Panc1 (cell line): ENCODE measurements at regions not wholly inside any gene's neighbourhood (a gene's known extent, or its start where the extent isn't known, plus 50 kb on each side); places are given as distances from the start of the nearest gene placed in this dataset.

Experiments
- ATAC-seq: fragments of 200-7000 bp; cut with Tn5 transposase; 2 replicates; pipeline ENCODE4 v1.9.1; 2020; ENCODE audit warnings: mild to moderate bottlenecking, moderate library complexity
- BruUV-seq: library from RNA; stranded (reverse); fragments of 400-500 nt; replicated peaks from 2 replicates; lab custom pipeline; 2021; lab: Mats Ljungman, UMichigan
- CTCF ChIA-PET: fragments of 300-600 bp; sonication (Branson Sonifier 250); formaldehyde crosslinking; loops from one replicate; lab custom pipeline; 2022; ENCODE audit warnings: antibody characterized with exemption; lab: Charles Lee
- POLR2A ChIA-PET: fragments of 300-600 bp; sonication (Branson Sonifier 250); formaldehyde crosslinking; loops from one replicate; lab custom pipeline; 2022; ENCODE audit warnings: antibody characterized with exemption; lab: Charles Lee
- DNase-seq: peaks from one replicate; pipeline ENCODE4 v3.0.0-alpha.2; 2010; ENCODE audit warnings: low read depth, low spot score
- H3K27ac ChIP-seq: 2 replicates; pipeline ENCODE4 v1.5.1; 2011; ENCODE audit warnings: mild to moderate bottlenecking, low read length, inconsistent platforms
- H3K27me3 ChIP-seq: fragments of 200-500 bp; sonication (Bioruptor generic); 2 replicates; pipeline ENCODE4 v1.6.0; 2014; ENCODE audit warnings: low read length, inconsistent platforms; ENCODE audit not compliant: control insufficient read depth, insufficient read depth
- H3K36me3 ChIP-seq: fragments of 200-500 bp; sonication (Bioruptor generic); 2 replicates; pipeline ENCODE4 v1.5.1; 2014; ENCODE audit warnings: inconsistent platforms, mild to moderate bottlenecking, low read length, moderate library complexity; ENCODE audit not compliant: control insufficient read depth, insufficient read depth
- H3K4me1 ChIP-seq: 2 replicates; pipeline ENCODE4 v1.5.1; 2011; ENCODE audit warnings: inconsistent platforms, mild to moderate bottlenecking, low read length, moderate library complexity; ENCODE audit not compliant: control insufficient read depth, insufficient read depth
- H3K4me3 ChIP-seq, 2 experiments: 2 replicates each; pipeline ENCODE4 v1.5.1; 2011 to 2012; ENCODE audit warnings: low read depth in 2 of 2, low read length in 2 of 2, mild to moderate bottlenecking in 2 of 2, inconsistent platforms in 1 of 2, moderate library complexity in 1 of 2
- H3K9me3 ChIP-seq: fragments of 200-500 bp; sonication (Bioruptor generic); 2 replicates; pipeline ENCODE4 v1.5.1; 2014; ENCODE audit warnings: low read depth, mild to moderate bottlenecking, inconsistent platforms, low read length, moderate library complexity; ENCODE audit not compliant: control insufficient read depth, insufficient read depth
- POLR2AphosphoS5 ChIP-seq: IDR thresholded peaks from 2 replicates; pipeline ENCODE4 v1.6.1; 2012; ENCODE audit warnings: mild to moderate bottlenecking, low read depth, low read length, moderate library complexity
- SIN3A ChIP-seq: IDR thresholded peaks from 2 replicates; pipeline ENCODE4 v1.6.1; 2012; ENCODE audit warnings: low read depth, mild to moderate bottlenecking, low read length, moderate library complexity, borderline replicate concordance; ENCODE audit not compliant: insufficient read depth
- TCF7L2 ChIP-seq: IDR thresholded peaks from 2 replicates; pipeline ENCODE4 v1.6.1; 2011; ENCODE audit warnings: mild to moderate bottlenecking, low read depth, low read length, inconsistent platforms
- in situ Hi-C: cut with HindIII; loops from 2 replicates; pipeline ENCODE4 v1.10.0; 2016; ENCODE audit warnings: low sequenced_read_pairs, low pct_unique_long_range_greater_than_20kb
- intact Hi-C: fragments of 100-400 bp; cut with micrococcal nuclease; formaldehyde crosslinking; loops from one replicate; pipeline ENCODE4 v1.10.0; 2022; ENCODE audit not compliant: unreplicated experiment
- TF ChIP-seq, protein P1 (sequence below), 2 experiments: IDR thresholded peaks; 2 replicates each; pipeline ENCODE4 v1.6.1; 2011 to 2012; ENCODE audit warnings: low read depth in 2 of 2, control low read depth in 1 of 2, low read length in 1 of 2, mild to moderate bottlenecking in 1 of 2, moderate library complexity in 1 of 2; ENCODE audit not compliant: insufficient read depth in 1 of 2
- TF ChIP-seq, protein P2 (sequence below): fragments of 450-650 bp; IDR thresholded peaks from 2 replicates; pipeline ENCODE4 v1.5.1; 2017; ENCODE audit warnings: mild to moderate bottlenecking

DNA sequence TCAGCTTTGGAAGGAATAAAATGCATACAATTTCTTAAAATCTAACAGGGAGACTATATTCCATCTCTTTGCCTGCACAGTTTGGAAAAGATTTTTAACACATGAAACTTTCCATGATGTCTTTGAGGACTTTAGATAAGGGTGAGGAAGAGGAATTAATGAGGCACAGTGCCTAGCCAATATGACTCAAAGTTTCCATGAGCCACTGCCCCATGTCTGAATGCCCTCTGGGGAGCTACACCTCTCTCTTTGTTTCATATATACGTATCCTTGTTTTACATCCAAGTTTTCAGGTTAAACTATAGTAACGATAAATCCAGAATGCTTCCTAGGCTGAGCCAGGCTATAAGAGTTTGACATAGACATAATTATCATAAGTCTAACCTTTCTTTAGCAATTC, 349.3 kb upstream of the TLE4 start:
- no peak overlapping the region for H3K4me3 ChIP-seq
- in situ Hi-C loops, result no loop called here
- ATAC-seq (no peak), DNase-seq (no peak)
- no peaks in the 10 kb centered on the region for H3K27me3 ChIP-seq
- no peak overlapping the region for H3K27ac ChIP-seq
- no peaks in the 10 kb centered on the region for H3K36me3 ChIP-seq
- no TSS peak for BruUV-seq
- no peak for TF ChIP-seq TCF7L2
- no peak for TF ChIP-seq SIN3A
- TF ChIP-seq, protein P1, sequence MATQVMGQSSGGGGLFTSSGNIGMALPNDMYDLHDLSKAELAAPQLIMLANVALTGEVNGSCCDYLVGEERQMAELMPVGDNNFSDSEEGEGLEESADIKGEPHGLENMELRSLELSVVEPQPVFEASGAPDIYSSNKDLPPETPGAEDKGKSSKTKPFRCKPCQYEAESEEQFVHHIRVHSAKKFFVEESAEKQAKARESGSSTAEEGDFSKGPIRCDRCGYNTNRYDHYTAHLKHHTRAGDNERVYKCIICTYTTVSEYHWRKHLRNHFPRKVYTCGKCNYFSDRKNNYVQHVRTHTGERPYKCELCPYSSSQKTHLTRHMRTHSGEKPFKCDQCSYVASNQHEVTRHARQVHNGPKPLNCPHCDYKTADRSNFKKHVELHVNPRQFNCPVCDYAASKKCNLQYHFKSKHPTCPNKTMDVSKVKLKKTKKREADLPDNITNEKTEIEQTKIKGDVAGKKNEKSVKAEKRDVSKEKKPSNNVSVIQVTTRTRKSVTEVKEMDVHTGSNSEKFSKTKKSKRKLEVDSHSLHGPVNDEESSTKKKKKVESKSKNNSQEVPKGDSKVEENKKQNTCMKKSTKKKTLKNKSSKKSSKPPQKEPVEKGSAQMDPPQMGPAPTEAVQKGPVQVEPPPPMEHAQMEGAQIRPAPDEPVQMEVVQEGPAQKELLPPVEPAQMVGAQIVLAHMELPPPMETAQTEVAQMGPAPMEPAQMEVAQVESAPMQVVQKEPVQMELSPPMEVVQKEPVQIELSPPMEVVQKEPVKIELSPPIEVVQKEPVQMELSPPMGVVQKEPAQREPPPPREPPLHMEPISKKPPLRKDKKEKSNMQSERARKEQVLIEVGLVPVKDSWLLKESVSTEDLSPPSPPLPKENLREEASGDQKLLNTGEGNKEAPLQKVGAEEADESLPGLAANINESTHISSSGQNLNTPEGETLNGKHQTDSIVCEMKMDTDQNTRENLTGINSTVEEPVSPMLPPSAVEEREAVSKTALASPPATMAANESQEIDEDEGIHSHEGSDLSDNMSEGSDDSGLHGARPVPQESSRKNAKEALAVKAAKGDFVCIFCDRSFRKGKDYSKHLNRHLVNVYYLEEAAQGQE (IDR thresholded peaks at IDR 0.05; ENCODE audit: insufficient read depth in 1 of 2, low read depth in 2 of 2, low read length in 1 of 2), result no peak
- TF ChIP-seq, protein P2, sequence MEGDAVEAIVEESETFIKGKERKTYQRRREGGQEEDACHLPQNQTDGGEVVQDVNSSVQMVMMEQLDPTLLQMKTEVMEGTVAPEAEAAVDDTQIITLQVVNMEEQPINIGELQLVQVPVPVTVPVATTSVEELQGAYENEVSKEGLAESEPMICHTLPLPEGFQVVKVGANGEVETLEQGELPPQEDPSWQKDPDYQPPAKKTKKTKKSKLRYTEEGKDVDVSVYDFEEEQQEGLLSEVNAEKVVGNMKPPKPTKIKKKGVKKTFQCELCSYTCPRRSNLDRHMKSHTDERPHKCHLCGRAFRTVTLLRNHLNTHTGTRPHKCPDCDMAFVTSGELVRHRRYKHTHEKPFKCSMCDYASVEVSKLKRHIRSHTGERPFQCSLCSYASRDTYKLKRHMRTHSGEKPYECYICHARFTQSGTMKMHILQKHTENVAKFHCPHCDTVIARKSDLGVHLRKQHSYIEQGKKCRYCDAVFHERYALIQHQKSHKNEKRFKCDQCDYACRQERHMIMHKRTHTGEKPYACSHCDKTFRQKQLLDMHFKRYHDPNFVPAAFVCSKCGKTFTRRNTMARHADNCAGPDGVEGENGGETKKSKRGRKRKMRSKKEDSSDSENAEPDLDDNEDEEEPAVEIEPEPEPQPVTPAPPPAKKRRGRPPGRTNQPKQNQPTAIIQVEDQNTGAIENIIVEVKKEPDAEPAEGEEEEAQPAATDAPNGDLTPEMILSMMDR, result no peak
- TF ChIP-seq POLR2AphosphoS5, result no peak
- no peaks in the 10 kb centered on the region for H3K9me3 ChIP-seq
- CTCF ChIA-PET, result no interaction called here
- intact Hi-C loops, result no loop called here
- POLR2A ChIA-PET, result no interaction called here
- no peaks in the 10 kb centered on the region for H3K4me1 ChIP-seq

DNA sequence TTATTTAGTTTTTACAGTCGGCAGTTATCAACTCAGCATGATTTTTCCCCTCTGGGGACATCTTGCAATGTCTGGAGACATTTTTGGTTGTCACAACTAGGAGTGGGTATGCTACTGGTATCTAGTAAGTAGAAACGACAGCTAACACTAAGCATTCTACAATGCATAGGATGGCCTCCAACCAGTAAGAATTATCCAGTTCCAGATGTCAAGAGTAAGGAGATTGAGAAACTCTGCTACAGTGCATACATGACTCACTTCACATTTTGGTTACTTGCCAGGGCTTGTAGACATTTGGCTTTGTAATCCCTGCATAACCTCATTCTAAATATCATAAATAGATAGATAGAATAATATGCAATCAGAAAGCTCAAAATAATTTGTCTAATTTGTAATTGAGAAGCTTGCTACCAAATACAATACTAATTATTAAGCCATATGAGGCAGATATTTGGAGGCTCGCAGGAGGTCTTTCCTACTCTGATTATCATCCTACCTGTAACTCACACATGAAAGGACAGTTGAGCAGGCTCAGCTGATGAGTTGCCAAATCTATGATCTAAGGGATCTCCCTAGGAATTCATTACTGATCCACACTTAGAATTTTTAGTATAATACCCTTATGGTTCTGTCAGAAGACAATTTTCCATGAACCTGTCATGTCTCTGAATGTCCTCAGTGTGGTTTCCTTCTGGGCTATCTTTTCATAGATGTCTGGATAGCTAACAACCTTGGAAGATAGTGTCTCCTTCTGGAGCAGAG, 346.9 kb upstream of the TLE4 start:
- no TSS peak for BruUV-seq
- peaks cover 3% of the 10 kb centered on the region; the same call in 1 of the 2 replicates for H3K9me3 ChIP-seq
- no peaks in the 10 kb centered on the region for H3K36me3 ChIP-seq
- H3K27ac ChIP-seq, result no peak overlapping the region
- H3K4me3 ChIP-seq, result no peak overlapping the region
- TF ChIP-seq TCF7L2, result no peak
- TF ChIP-seq POLR2AphosphoS5, result no peak
- no peak for TF ChIP-seq SIN3A
- TF ChIP-seq, protein P2, result no peak
- TF ChIP-seq, protein P1 (IDR thresholded peaks at IDR 0.05; ENCODE audit: insufficient read depth in 1 of 2, low read depth in 2 of 2, low read length in 1 of 2), result no peak
- intact Hi-C loops (no loop called here), in situ Hi-C loops (no loop called here)
- DNase-seq, result no peak
- POLR2A ChIA-PET, result no interaction called here
- no peaks in the 10 kb centered on the region for H3K4me1 ChIP-seq
- CTCF ChIA-PET, result no interaction called here
- ATAC-seq, result no peak
- H3K27me3 ChIP-seq, result no peaks in the 10 kb centered on the region
